ENCODE measurements at regions not wholly inside any gene's neighbourhood (a gene's known extent, or its start where the extent isn't known, plus 50 kb on each side); places are given as distances from the start of the nearest gene placed in this dataset.

- no peaks in the 10 kb centered on the region for H3K9me3 ChIP-seq (ENCODE audit: severe bottlenecking)
- no peaks in the 10 kb centered on the region for H3K27me3 ChIP-seq (ENCODE audit: insufficient read depth, poor library complexity, severe bottlenecking)
- no peak overlapping the region for H3K4me3 ChIP-seq (ENCODE audit: severe bottlenecking)
- no peak for ATAC-seq (ENCODE audit: low read depth)
- DNase-seq (ENCODE audit: low spot score), result no peak
- no peaks in the 10 kb centered on the region for H3K36me3 ChIP-seq (ENCODE audit: low read depth)
- no peaks in the 10 kb centered on the region for H3K4me1 ChIP-seq (ENCODE audit: insufficient read depth, poor library complexity, severe bottlenecking)
- TF ChIP-seq CTCF (IDR thresholded peaks at IDR 0.05; ENCODE audit: poor library complexity, severe bottlenecking), result no peak
- no peak overlapping the region for H3K27ac ChIP-seq (ENCODE audit: poor library complexity, severe bottlenecking)
Measured at GRCh38 chr14:97625477-97625876, 828.3 kb downstream of the VRK1 start.

GRCh38 chr14:97626088-97626487 lies 828.9 kb downstream of the VRK1 start:
- no peak for TF ChIP-seq CTCF (IDR thresholded peaks at IDR 0.05; ENCODE audit: poor library complexity, severe bottlenecking)
- Histone ChIP-seq H3K4me3 (ENCODE audit: severe bottlenecking) (no peak overlapping the region), H3K9me3 (ENCODE audit: severe bottlenecking) (no peaks in the 10 kb centered on the region), H3K4me1 (ENCODE audit: insufficient read depth, poor library complexity, severe bottlenecking) (no peaks in the 10 kb centered on the region), H3K27ac (ENCODE audit: poor library complexity, severe bottlenecking) (no peak overlapping the region), H3K27me3 (ENCODE audit: insufficient read depth, poor library complexity, severe bottlenecking) (no peaks in the 10 kb centered on the region), H3K36me3 (ENCODE audit: low read depth) (no peaks in the 10 kb centered on the region)
- DNase-seq (ENCODE audit: low spot score) (no peak), ATAC-seq (ENCODE audit: low read depth) (no peak)

GRCh38 chr14:97630249-97630648 lies 833.1 kb downstream of the VRK1 start:
- DNase-seq (ENCODE audit: low spot score) (no peak), ATAC-seq (ENCODE audit: low read depth) (no peak)
- H3K9me3 ChIP-seq (ENCODE audit: severe bottlenecking), result no peaks in the 10 kb centered on the region
- H3K36me3 ChIP-seq (ENCODE audit: low read depth), result no peaks in the 10 kb centered on the region
- H3K4me1 ChIP-seq (ENCODE audit: insufficient read depth, poor library complexity, severe bottlenecking), result no peaks in the 10 kb centered on the region
- H3K4me3 ChIP-seq (ENCODE audit: severe bottlenecking), result no peak overlapping the region
- H3K27ac ChIP-seq (ENCODE audit: poor library complexity, severe bottlenecking), result no peak overlapping the region
- H3K27me3 ChIP-seq (ENCODE audit: insufficient read depth, poor library complexity, severe bottlenecking), result no peaks in the 10 kb centered on the region
- TF ChIP-seq CTCF (IDR thresholded peaks at IDR 0.05; ENCODE audit: poor library complexity, severe bottlenecking), result no peak

GRCh38 chr14:97633131-97633738 lies 836.1 kb downstream of the VRK1 start:
- no peak for DNase-seq (ENCODE audit: low spot score)
- H3K36me3 ChIP-seq (ENCODE audit: low read depth), result no peaks in the 10 kb centered on the region
- no peak for ATAC-seq (ENCODE audit: low read depth)
- no peaks in the 10 kb centered on the region for H3K27me3 ChIP-seq (ENCODE audit: insufficient read depth, poor library complexity, severe bottlenecking)
- no peaks in the 10 kb centered on the region for H3K4me1 ChIP-seq (ENCODE audit: insufficient read depth, poor library complexity, severe bottlenecking)
- no peaks in the 10 kb centered on the region for H3K9me3 ChIP-seq (ENCODE audit: severe bottlenecking)
- no peak overlapping the region for H3K27ac ChIP-seq (ENCODE audit: poor library complexity, severe bottlenecking)
- TF ChIP-seq CTCF (IDR thresholded peaks at IDR 0.05; ENCODE audit: poor library complexity, severe bottlenecking), result no peak
- H3K4me3 ChIP-seq (ENCODE audit: severe bottlenecking), result no peak overlapping the region

- TF ChIP-seq CTCF (IDR thresholded peaks at IDR 0.05; ENCODE audit: poor library complexity, severe bottlenecking), result no peak
- H3K4me3 ChIP-seq (ENCODE audit: severe bottlenecking), result peak overlapping the region; percentile 11
- DNase-seq (ENCODE audit: low spot score), result no peak
Measured at GRCh38 chr14:97634751-97635150, 837.6 kb downstream of the VRK1 start.

More at GRCh38 chr14:97634751-97635150, 837.6 kb downstream of the VRK1 start:
- Histone ChIP-seq H3K27me3 (ENCODE audit: insufficient read depth, poor library complexity, severe bottlenecking) (no peaks in the 10 kb centered on the region), H3K27ac (ENCODE audit: poor library complexity, severe bottlenecking) (no peak overlapping the region), H3K9me3 (ENCODE audit: severe bottlenecking) (no peaks in the 10 kb centered on the region), H3K36me3 (ENCODE audit: low read depth) (no peaks in the 10 kb centered on the region), H3K4me1 (ENCODE audit: insufficient read depth, poor library complexity, severe bottlenecking) (no peaks in the 10 kb centered on the region)
- peak; percentile 64; the same call in 1 of the 3 replicates for ATAC-seq (ENCODE audit: low read depth)

Data from RWPE2 (cell line).